Sigmoid colon (tissue), 4 donors: ENCODE measurements at regions not wholly inside any gene's neighbourhood (a gene's known extent, or its start where the extent isn't known, plus 50 kb on each side); places are given as distances from the start of the nearest gene placed in this dataset.

ENCODE experiments used
- CTCF ChIP-seq, 4 experiments: fragments of 450-650 bp in 3 of 4; fragments of 200-600 bp in 1 of 4; IDR thresholded peaks; one replicate each; pipeline ENCODE4 v1.5.1; 2016 to 2019; ENCODE audit warnings: antibody characterized with exemption in 4 of 4, mild to moderate bottlenecking in 3 of 4, moderate library complexity in 2 of 4
- POLR2AphosphoS5 ChIP-seq, 4 donors: sonication (generic); formaldehyde crosslinking; IDR thresholded peaks; one replicate each; pipeline ENCODE4 v1.6.1; 2017; ENCODE audit warnings: antibody characterized with exemption in 4 of 4

GRCh38 chrX:67290489-67291220, 253.2 kb upstream of the AR start:
- TF ChIP-seq CTCF (IDR thresholded peaks at IDR 0.05) = no peak
- no peak for TF ChIP-seq POLR2AphosphoS5 (IDR thresholded peaks at IDR 0.05)
